HUES48 (cell line): ENCODE measurements at regions not wholly inside any gene's neighbourhood (a gene's known extent, or its start where the extent isn't known, plus 50 kb on each side); places are given as distances from the start of the nearest gene placed in this dataset.
A peak's percentile ranks its signal among the peaks of the same experiment; 100 is the strongest.

Source experiments
- H3K27ac ChIP-seq: one replicate; pipeline ENCODE4 v1.7.0; 2013; ENCODE audit warnings: low read depth, low read length, inconsistent platforms
- H3K27me3 ChIP-seq: 2 replicates; pipeline ENCODE4 v1.6.1; 2013; ENCODE audit warnings: mild to moderate bottlenecking, low read length; ENCODE audit not compliant: control insufficient read depth, insufficient read depth
- H3K36me3 ChIP-seq: 2 replicates; pipeline ENCODE4 v1.6.1; 2013; ENCODE audit warnings: low read length; ENCODE audit not compliant: control insufficient read depth, insufficient read depth
- H3K4me1 ChIP-seq: 2 replicates; pipeline ENCODE4 v1.6.1; 2013; ENCODE audit warnings: mild to moderate bottlenecking, low read length; ENCODE audit not compliant: control insufficient read depth, insufficient read depth
- H3K4me3 ChIP-seq: 2 replicates; pipeline ENCODE4 v1.5.1; 2013; ENCODE audit warnings: mild to moderate bottlenecking, low read depth, low read length
- H3K9ac ChIP-seq: 2 replicates; pipeline ENCODE4 v1.6.1; 2013; ENCODE audit warnings: mild to moderate bottlenecking, low read depth, low read length, moderate library complexity
- H3K9me3 ChIP-seq: 2 replicates; pipeline ENCODE4 v1.6.1; 2013; ENCODE audit warnings: low read length; ENCODE audit not compliant: control insufficient read depth, insufficient read depth

- Histone ChIP-seq H3K27me3 (peaks cover 3% of the 10 kb centered on the region; the same call in 1 of the 2 replicates), H3K9ac (no peak overlapping the region), H3K9me3 (no peaks in the 10 kb centered on the region), H3K4me3 (no peak overlapping the region), H3K4me1 (peaks cover 19% of the 10 kb centered on the region; the same call in 1 of the 2 replicates), H3K27ac (no peak overlapping the region), H3K36me3 (no peaks in the 10 kb centered on the region)
These were observed 176.4 kb upstream of the PITX1 start for GRCh38 chr5:135210286-135211055.

- Histone ChIP-seq H3K9ac (no peak overlapping the region), H3K4me3 (no peak overlapping the region), H3K27ac (peak overlapping the region; percentile 27)
These were observed 175.1 kb upstream of the PITX1 start for GRCh38 chr5:135208903-135209721.

GRCh38 chr5:135208555-135208902 lies 174.5 kb upstream of the PITX1 start:
- no peaks in the 10 kb centered on the region for H3K36me3 ChIP-seq
- no peaks in the 10 kb centered on the region for H3K27me3 ChIP-seq
- no peak overlapping the region for H3K27ac ChIP-seq
- no peak overlapping the region for H3K4me3 ChIP-seq
- no peaks in the 10 kb centered on the region for H3K9me3 ChIP-seq
- no peak overlapping the region for H3K9ac ChIP-seq
- peaks cover 22% of the 10 kb centered on the region; the same call in 1 of the 2 replicates for H3K4me1 ChIP-seq

More at GRCh38 chr5:135208903-135209721, 175.1 kb upstream of the PITX1 start:
- no peaks in the 10 kb centered on the region for H3K9me3 ChIP-seq
- H3K27me3 ChIP-seq: no peaks in the 10 kb centered on the region
- H3K4me1 ChIP-seq: peaks cover 22% of the 10 kb centered on the region; the same call in 1 of the 2 replicates
- no peaks in the 10 kb centered on the region for H3K36me3 ChIP-seq

- H3K36me3 ChIP-seq: no peaks in the 10 kb centered on the region
- peaks cover 18% of the 10 kb centered on the region; the same call in 1 of the 2 replicates for H3K4me1 ChIP-seq
- no peak overlapping the region for H3K9ac ChIP-seq
- no peaks in the 10 kb centered on the region for H3K27me3 ChIP-seq
- no peak overlapping the region for H3K4me3 ChIP-seq
- H3K9me3 ChIP-seq: peaks cover 4% of the 10 kb centered on the region; the same call in 1 of the 2 replicates
- no peak overlapping the region for H3K27ac ChIP-seq
These were observed 173.8 kb upstream of the PITX1 start for GRCh38 chr5:135207866-135208265.

GRCh38 chr5:135206862-135207261 lies 172.8 kb upstream of the PITX1 start:
- peaks cover 14% of the 10 kb centered on the region; the same call in 1 of the 2 replicates for H3K4me1 ChIP-seq

GRCh38 chr5:135205632-135206349 lies 171.8 kb upstream of the PITX1 start:
- H3K4me1 ChIP-seq: peaks cover 14% of the 10 kb centered on the region; the same call in 1 of the 2 replicates
- H3K27me3 ChIP-seq: no peaks in the 10 kb centered on the region
- no peak overlapping the region for H3K9ac ChIP-seq
- peaks cover 15% of the 10 kb centered on the region for H3K9me3 ChIP-seq
- no peak overlapping the region for H3K4me3 ChIP-seq
- H3K27ac ChIP-seq: no peak overlapping the region
- no peaks in the 10 kb centered on the region for H3K36me3 ChIP-seq

More at GRCh38 chr5:135206862-135207261, 172.8 kb upstream of the PITX1 start:
- peaks cover 13% of the 10 kb centered on the region for H3K9me3 ChIP-seq
- no peak overlapping the region for H3K27ac ChIP-seq
- H3K27me3 ChIP-seq: no peaks in the 10 kb centered on the region
- H3K4me3 ChIP-seq: no peak overlapping the region
- no peaks in the 10 kb centered on the region for H3K36me3 ChIP-seq
- H3K9ac ChIP-seq: no peak overlapping the region

- Histone ChIP-seq H3K27ac (no peak overlapping the region), H3K9ac (no peak overlapping the region), H3K4me3 (no peak overlapping the region), H3K9me3 (peaks cover 15% of the 10 kb centered on the region), H3K4me1 (peaks cover 12% of the 10 kb centered on the region; the same call in 1 of the 2 replicates), H3K36me3 (no peaks in the 10 kb centered on the region), H3K27me3 (no peaks in the 10 kb centered on the region)
These were observed 170.1 kb upstream of the PITX1 start for GRCh38 chr5:135204151-135204600.

GRCh38 chr5:135203593-135204036 lies 169.6 kb upstream of the PITX1 start:
- Histone ChIP-seq H3K36me3 (no peaks in the 10 kb centered on the region), H3K4me3 (no peak overlapping the region), H3K27ac (no peak overlapping the region), H3K9me3 (peaks cover 15% of the 10 kb centered on the region), H3K27me3 (no peaks in the 10 kb centered on the region), H3K4me1 (peaks cover 7% of the 10 kb centered on the region; the same call in 1 of the 2 replicates), H3K9ac (no peak overlapping the region)

- Histone ChIP-seq H3K36me3 (no peaks in the 10 kb centered on the region), H3K9ac (no peak overlapping the region), H3K4me3 (no peak overlapping the region), H3K9me3 (peaks cover 15% of the 10 kb centered on the region), H3K27me3 (no peaks in the 10 kb centered on the region), H3K27ac (no peak overlapping the region), H3K4me1 (0 out of 2 replicates have a peak, but pooled peaks cover 4% of the 10 kb centered on the region)
These were observed 169.0 kb upstream of the PITX1 start for GRCh38 chr5:135203019-135203418.

GRCh38 chr5:135199919-135200318 lies 165.9 kb upstream of the PITX1 start:
- Histone ChIP-seq H3K27ac (no peak overlapping the region), H3K36me3 (no peaks in the 10 kb centered on the region), H3K4me1 (no peaks in the 10 kb centered on the region), H3K9me3 (peaks cover 15% of the 10 kb centered on the region), H3K27me3 (no peaks in the 10 kb centered on the region), H3K4me3 (no peak overlapping the region), H3K9ac (no peak overlapping the region)
